ENCODE measurements at regions not wholly inside any gene's neighbourhood (a gene's known extent, or its start where the extent isn't known, plus 50 kb on each side); places are given as distances from the start of the nearest gene placed in this dataset.

- Histone ChIP-seq H3K27me3 (replicated peaks) (no peaks in the 10 kb centered on the region), H3K36me3 (replicated peaks) (no peaks in the 10 kb centered on the region), H3K4me3 (ENCODE audit: low read depth, low read length) (no peak overlapping the region), H3K27ac (no peak overlapping the region)
- DNase-seq, result no peak
- no peak for TF ChIP-seq CTCF (IDR thresholded peaks at IDR 0.05; ENCODE audit: low read depth, low read length, missing control alignments)
- in situ Hi-C loops (cut with HindIII; ENCODE audit: low pct_ligation_motif_present, low sequenced_read_pairs), result no loop called here
These were observed 336.3 kb upstream of the SMIM30 start for GRCh38 chr7:113454597-113455169.

- Histone ChIP-seq H3K27me3 (replicated peaks) (no peaks in the 10 kb centered on the region), H3K36me3 (replicated peaks) (no peaks in the 10 kb centered on the region), H3K4me3 (ENCODE audit: low read depth, low read length) (no peak overlapping the region), H3K27ac (no peak overlapping the region)
- in situ Hi-C loops (cut with HindIII; ENCODE audit: low pct_ligation_motif_present, low sequenced_read_pairs), result no loop called here
- DNase-seq, result no peak
- no peak for TF ChIP-seq CTCF (IDR thresholded peaks at IDR 0.05; ENCODE audit: low read depth, low read length, missing control alignments)
These were observed 333.9 kb upstream of the SMIM30 start for GRCh38 chr7:113452245-113452644.

GRCh38 chr7:113446791-113447190, 328.4 kb upstream of the SMIM30 start:
- no peak for TF ChIP-seq CTCF (IDR thresholded peaks at IDR 0.05; ENCODE audit: low read depth, low read length, missing control alignments)
- in situ Hi-C loops (cut with HindIII; ENCODE audit: low pct_ligation_motif_present, low sequenced_read_pairs), result no loop called here
- Histone ChIP-seq H3K4me3 (ENCODE audit: low read depth, low read length) (no peak overlapping the region), H3K36me3 (replicated peaks) (no peaks in the 10 kb centered on the region), H3K27me3 (replicated peaks) (no peaks in the 10 kb centered on the region), H3K27ac (no peak overlapping the region)
- no peak for DNase-seq

- no peaks in the 10 kb centered on the region for H3K27me3 ChIP-seq (replicated peaks)
- no peak overlapping the region for H3K27ac ChIP-seq
- H3K36me3 ChIP-seq (replicated peaks), result no peaks in the 10 kb centered on the region
- no peak for TF ChIP-seq CTCF (IDR thresholded peaks at IDR 0.05; ENCODE audit: low read depth, low read length, missing control alignments)
- in situ Hi-C loops (cut with HindIII; ENCODE audit: low pct_ligation_motif_present, low sequenced_read_pairs), result no loop called here
- H3K4me3 ChIP-seq (ENCODE audit: low read depth, low read length), result no peak overlapping the region
- DNase-seq, result no peak
These were observed 328.0 kb upstream of the SMIM30 start for GRCh38 chr7:113446391-113446790.

- Histone ChIP-seq H3K4me3 (ENCODE audit: low read depth, low read length) (no peak overlapping the region), H3K27ac (no peak overlapping the region), H3K36me3 (replicated peaks) (no peaks in the 10 kb centered on the region), H3K27me3 (replicated peaks) (no peaks in the 10 kb centered on the region)
- no peak for DNase-seq
- in situ Hi-C loops (cut with HindIII; ENCODE audit: low pct_ligation_motif_present, low sequenced_read_pairs), result no loop called here
- TF ChIP-seq CTCF (IDR thresholded peaks at IDR 0.05; ENCODE audit: low read depth, low read length, missing control alignments), result no peak
These were observed 325.9 kb upstream of the SMIM30 start for GRCh38 chr7:113444261-113444660.

GRCh38 chr7:113440173-113440572, 321.8 kb upstream of the SMIM30 start:
- DNase-seq, result no peak
- H3K27me3 ChIP-seq (replicated peaks), result no peaks in the 10 kb centered on the region
- H3K36me3 ChIP-seq (replicated peaks), result no peaks in the 10 kb centered on the region
- no peak overlapping the region for H3K27ac ChIP-seq
- in situ Hi-C loops (cut with HindIII; ENCODE audit: low pct_ligation_motif_present, low sequenced_read_pairs), result no loop called here
- TF ChIP-seq CTCF (IDR thresholded peaks at IDR 0.05; ENCODE audit: low read depth, low read length, missing control alignments), result no peak
- H3K4me3 ChIP-seq (ENCODE audit: low read depth, low read length), result no peak overlapping the region

Data from brain microvascular endothelial cell (primary cell).